GM19467 (cell line): ENCODE measurements at regions not wholly inside any gene's neighbourhood (a gene's known extent, or its start where the extent isn't known, plus 50 kb on each side); places are given as distances from the start of the nearest gene placed in this dataset.
"Not testable (repeated sequence)": the region's sequence is repeated elsewhere in the genome, so short reads cannot be mapped to it uniquely, and the experiment has no call there.

Source experiments
- ATAC-seq: cut with Tn5 transposase; IDR thresholded peaks from one replicate; pipeline ENCODE4 v1.9.1; 2021; ENCODE audit warnings: mild to moderate bottlenecking, moderate library complexity; ENCODE audit not compliant: unreplicated experiment

- no peak for ATAC-seq
Observed at GRCh38 chr2:59761966-59762365, 791.5 kb downstream of the BCL11A start.

GRCh38 chr2:59756150-59756549 is 797.3 kb downstream of the BCL11A start:
- ATAC-seq = no peak

- ATAC-seq = no peak
Observed at GRCh38 chr2:59754011-59754735, 799.3 kb downstream of the BCL11A start.

- ATAC-seq = no peak
Observed at GRCh38 chr2:59752512-59752911, 800.9 kb downstream of the BCL11A start.

- no peak for ATAC-seq
Observed at GRCh38 chr2:59752071-59752470, 801.4 kb downstream of the BCL11A start.

GRCh38 chr2:59751214-59751613 is 802.2 kb downstream of the BCL11A start:
- ATAC-seq = not testable (repeated sequence)

GRCh38 chr2:59746291-59746690 is 807.2 kb downstream of the BCL11A start:
- no peak for ATAC-seq

- no peak for ATAC-seq
Observed at GRCh38 chr2:59745085-59745484, 808.4 kb downstream of the BCL11A start.

GRCh38 chr2:59744436-59744835 is 809.0 kb downstream of the BCL11A start:
- ATAC-seq = no peak

- ATAC-seq = no peak
Observed at GRCh38 chr2:59741840-59742239, 811.6 kb downstream of the BCL11A start.

GRCh38 chr2:59739166-59739565 is 814.3 kb downstream of the BCL11A start:
- ATAC-seq = no peak

- ATAC-seq = no peak
Observed at GRCh38 chr2:59737299-59737698, 816.2 kb downstream of the BCL11A start.

- ATAC-seq = no peak
Observed at GRCh38 chr2:59734743-59735142, 818.7 kb downstream of the BCL11A start.

- ATAC-seq = no peak
Observed at GRCh38 chr2:59733970-59734369, 819.5 kb downstream of the BCL11A start.

- no peak for ATAC-seq
Observed at GRCh38 chr2:59733567-59733930, 819.9 kb downstream of the BCL11A start.

GRCh38 chr2:59732871-59733566 is 820.4 kb downstream of the BCL11A start:
- no peak for ATAC-seq

- ATAC-seq = no peak
Observed at GRCh38 chr2:59727121-59727590, 826.3 kb downstream of the BCL11A start.

GRCh38 chr2:59726228-59727120 is 827.0 kb downstream of the BCL11A start:
- ATAC-seq = no peak

- no peak for ATAC-seq
Observed at GRCh38 chr2:59724746-59725145, 828.7 kb downstream of the BCL11A start.

GRCh38 chr2:59720296-59720866 is 833.1 kb downstream of the BCL11A start:
- no peak for ATAC-seq

- ATAC-seq = peak; percentile 58
Observed at GRCh38 chr2:59713577-59713976, 839.9 kb downstream of the BCL11A start.
